ENCODE measurements at regions not wholly inside any gene's neighbourhood (a gene's known extent, or its start where the extent isn't known, plus 50 kb on each side); places are given as distances from the start of the nearest gene placed in this dataset.

- TF ChIP-seq KAT8 (IDR thresholded peaks at IDR 0.05; ENCODE audit: low read depth) (no peak), GABPA (tag; conservative IDR thresholded peaks at IDR 0.05; ENCODE audit: low read depth) (no peak), CREBBP (IDR thresholded peaks at IDR 0.05; ENCODE audit: low read depth, low read length) (no peak), COPS2 (conservative IDR thresholded peaks at IDR 0.05) (no peak), FOS (IDR thresholded peaks at IDR 0.05; ENCODE audit: extremely low read depth, insufficient read length) (no peak), FOXA1 (IDR thresholded peaks at IDR 0.05; ENCODE audit: borderline replicate concordance) (peak; percentile 90), NFYB (IDR thresholded peaks at IDR 0.05; ENCODE audit: extremely low read depth, insufficient read length) (no peak), ZNF57 (CRISPR knock-in tag; IDR thresholded peaks at IDR 0.05) (no peak), ZBTB8A (IDR thresholded peaks at IDR 0.05; ENCODE audit: partially characterized antibody) (no peak), ZNF717 (CRISPR knock-in tag; IDR thresholded peaks at IDR 0.05) (no peak), RBM15 (IDR thresholded peaks at IDR 0.05; ENCODE audit: insufficient read depth, low read length) (no peak), TEAD1 (CRISPR knock-in tag; IDR thresholded peaks at IDR 0.05) (no peak), MTA1 (IDR thresholded peaks at IDR 0.05; ENCODE audit: borderline replicate concordance) (no peak), IRF1 (CRISPR knock-in tag; IDR thresholded peaks at IDR 0.05; ENCODE audit: borderline replicate concordance) (no peak), PTBP1 (IDR thresholded peaks at IDR 0.05; ENCODE audit: low read depth, low read length) (no peak), CEBPG (CRISPR knock-in tag; IDR thresholded peaks at IDR 0.05) (no peak), CEBPG (tag; conservative IDR thresholded peaks at IDR 0.05 in 1 of 2, IDR thresholded peaks at IDR 0.05 in 1 of 2) (no peak), RREB1 (CRISPR knock-in tag; IDR thresholded peaks at IDR 0.05) (no peak), FOXP1 (CRISPR knock-in tag; IDR thresholded peaks at IDR 0.05) (no peak), HOXB6 (CRISPR knock-in tag; IDR thresholded peaks at IDR 0.05; ENCODE audit: borderline replicate concordance) (no peak), RBM25 (IDR thresholded peaks at IDR 0.05; ENCODE audit: low read depth, low read length, severe bottlenecking) (no peak), CEBPB (tag; IDR thresholded peaks at IDR 0.05) (peak; percentile 38; the same call in 1 of the 2 replicates), ATF1 (CRISPR knock-in tag; IDR thresholded peaks at IDR 0.05) (no peak), ATF1 (tag; IDR thresholded peaks at IDR 0.05) (peak; percentile 39; the same call in 1 of the 2 replicates), BDP1 (IDR thresholded peaks at IDR 0.05; ENCODE audit: insufficient read depth, insufficient read length) (no peak), TAF15 (IDR thresholded peaks at IDR 0.05; ENCODE audit: low read depth, low read length) (no peak), ESRRB (CRISPR knock-in tag; IDR thresholded peaks at IDR 0.05; ENCODE audit: borderline replicate concordance) (no peak)
These were observed 141.3 kb upstream of the NCAM2 start (continued) for GRCh38 chr21:20856926-20857325.

Data from K562 (cell line).